NCI-H2227 (cell line): ENCODE measurements at regions not wholly inside any gene's neighbourhood (a gene's known extent, or its start where the extent isn't known, plus 50 kb on each side); places are given as distances from the start of the nearest gene placed in this dataset.
"Not testable (repeated sequence)": the region's sequence is repeated elsewhere in the genome, so short reads cannot be mapped to it uniquely, and the experiment has no call there.

Experiments
- DNase-seq: peaks from one replicate; lab custom pipeline; 2025; ENCODE audit not compliant: unreplicated experiment; lab: John Stamatoyannopoulos, UW

DNA sequence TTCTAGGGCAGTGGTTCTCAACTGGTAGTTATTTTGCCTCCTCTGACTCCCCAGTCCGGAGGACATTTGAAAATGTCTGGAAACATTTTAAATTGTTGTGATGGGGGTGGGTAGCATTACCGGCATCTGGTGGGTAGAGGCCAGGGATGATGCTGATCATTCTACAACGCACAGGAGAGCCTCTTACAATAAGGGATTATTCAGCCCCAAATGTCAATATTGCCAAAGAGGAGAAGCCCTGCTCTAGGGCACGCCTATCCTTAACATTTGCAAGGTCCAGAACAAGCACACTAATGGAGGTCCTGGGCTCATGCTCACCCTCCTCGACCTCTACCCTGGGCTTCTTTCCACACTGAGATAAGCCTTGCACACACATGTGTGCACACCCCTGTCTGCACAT is 106.4 kb downstream of the MINAR1 start:
- DNase-seq = no peak

DNA sequence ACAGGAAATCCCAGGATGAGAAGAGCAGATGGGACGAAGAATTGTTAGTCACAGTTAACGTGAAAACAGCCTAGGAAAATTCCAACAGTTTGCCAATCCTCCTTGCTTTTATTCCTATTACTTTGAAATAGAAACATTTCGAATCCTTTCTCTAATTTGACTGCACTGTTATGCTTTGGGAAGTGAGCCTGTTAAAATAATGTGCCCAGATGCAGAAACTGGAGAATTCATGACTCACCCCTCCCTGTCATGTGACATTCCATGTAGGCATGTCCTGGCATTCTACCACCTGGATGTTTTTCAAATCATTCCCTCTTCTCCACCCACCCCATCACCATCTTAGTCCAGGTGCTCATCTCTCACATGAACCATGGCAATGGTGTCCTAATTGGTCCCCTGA is 107.3 kb downstream of the MINAR1 start:
- no peak for DNase-seq

- DNase-seq = no peak
Observed at GRCh38 chr15:79540551-79540950, 108.4 kb downstream of the MINAR1 start.

- DNase-seq = no peak
Observed at GRCh38 chr15:79541196-79541595, 109.1 kb downstream of the MINAR1 start.

- no peak for DNase-seq
Observed at GRCh38 chr15:79543097-79543496, 111.0 kb downstream of the MINAR1 start.

DNA sequence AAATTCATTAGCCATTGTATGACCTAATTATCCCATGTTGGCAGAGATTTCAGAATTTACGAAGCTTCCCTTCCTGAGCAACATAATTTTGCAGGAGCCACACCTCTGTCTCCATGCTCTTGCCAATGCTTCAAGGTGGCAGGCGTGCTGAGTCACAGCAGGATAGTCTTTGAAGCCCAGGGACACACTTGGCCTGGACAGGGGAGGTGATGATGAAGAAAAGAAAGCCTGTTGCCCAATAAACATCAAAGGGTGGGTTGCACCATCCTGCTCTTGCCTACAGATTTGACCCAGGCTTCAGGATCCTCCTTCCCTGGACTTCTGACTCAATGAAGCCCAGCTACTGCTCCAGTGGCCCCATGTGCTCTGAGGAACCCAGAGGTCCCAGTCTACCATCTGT is 117.1 kb downstream of the MINAR1 start:
- DNase-seq = no peak

- no peak for DNase-seq
Observed at GRCh38 chr15:79560384-79560783, 128.2 kb downstream of the MINAR1 start.

- DNase-seq = no peak
Observed at GRCh38 chr15:79561982-79562381, 129.8 kb downstream of the MINAR1 start.

GRCh38 chr15:79562403-79562815 is 130.3 kb downstream of the MINAR1 start:
- DNase-seq = peak; percentile 28

GRCh38 chr15:79562899-79563298 is 130.8 kb downstream of the MINAR1 start:
- DNase-seq = no peak

- DNase-seq = no peak
Observed at GRCh38 chr15:79570004-79570403, 137.9 kb downstream of the MINAR1 start.

DNA sequence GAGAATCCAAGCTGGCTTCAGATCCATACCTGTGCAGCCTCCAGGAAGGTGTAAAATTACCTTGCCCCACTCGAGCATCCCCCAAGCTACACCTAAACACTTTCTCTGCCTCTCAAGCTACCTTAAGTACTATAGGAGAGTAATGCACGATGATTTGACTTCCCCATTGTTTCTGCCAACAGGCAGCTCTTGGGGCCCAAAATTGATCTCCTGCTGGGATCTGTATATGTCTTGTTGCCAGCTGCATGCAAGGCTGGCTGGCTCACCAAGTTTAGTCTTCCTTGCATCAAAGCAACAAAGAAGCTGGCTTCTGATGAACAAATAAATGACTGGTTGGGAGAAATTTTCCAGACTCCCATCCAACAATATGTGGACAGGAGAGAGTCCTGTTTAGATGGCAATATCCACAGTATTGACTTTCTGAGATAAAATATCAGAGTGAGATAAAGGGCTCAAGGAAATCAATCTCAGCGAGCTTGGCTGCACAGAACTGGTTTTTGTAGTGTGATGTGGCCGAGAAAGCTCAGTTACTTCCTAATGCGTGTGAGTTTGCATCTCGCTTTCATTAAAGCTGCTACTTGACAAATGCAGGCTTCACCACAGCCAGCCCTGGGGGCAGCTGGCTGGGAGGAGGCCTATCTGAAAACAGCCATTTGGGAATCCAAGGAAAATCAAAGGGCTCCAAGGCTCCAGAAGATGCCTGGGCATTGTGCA is 140.7 kb downstream of the MINAR1 start:
- DNase-seq = no peak

- DNase-seq = not testable (repeated sequence)
Observed at GRCh38 chr15:79574431-79575273, 142.5 kb downstream of the MINAR1 start.

GRCh38 chr15:79582650-79583049 is 150.5 kb downstream of the MINAR1 start:
- no peak for DNase-seq

DNA sequence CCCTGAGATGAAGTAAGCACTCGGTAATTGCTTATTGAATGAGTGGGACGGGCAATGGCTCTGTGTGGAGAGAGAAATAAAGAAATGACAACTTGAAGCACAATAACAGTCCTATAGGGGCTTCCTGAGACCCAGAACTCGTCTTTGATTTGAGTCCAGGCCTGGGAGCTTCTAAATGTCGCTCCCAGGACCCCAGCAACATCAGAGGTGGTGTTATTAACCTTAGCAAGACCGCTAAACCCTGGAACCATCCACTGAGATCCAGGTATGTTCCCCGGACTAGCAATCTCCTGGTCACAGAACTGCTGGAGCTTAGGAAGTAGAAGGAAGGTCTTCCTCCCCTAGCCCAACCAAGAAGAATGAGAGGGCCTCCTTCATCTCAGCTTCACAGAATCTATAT is 160.0 kb downstream of the MINAR1 start:
- DNase-seq = no peak

GRCh38 chr15:79593119-79593869 is 161.2 kb downstream of the MINAR1 start:
- peak; percentile 7 for DNase-seq

- no peak for DNase-seq
Observed at GRCh38 chr15:79595306-79595705, 163.2 kb downstream of the MINAR1 start.

DNA sequence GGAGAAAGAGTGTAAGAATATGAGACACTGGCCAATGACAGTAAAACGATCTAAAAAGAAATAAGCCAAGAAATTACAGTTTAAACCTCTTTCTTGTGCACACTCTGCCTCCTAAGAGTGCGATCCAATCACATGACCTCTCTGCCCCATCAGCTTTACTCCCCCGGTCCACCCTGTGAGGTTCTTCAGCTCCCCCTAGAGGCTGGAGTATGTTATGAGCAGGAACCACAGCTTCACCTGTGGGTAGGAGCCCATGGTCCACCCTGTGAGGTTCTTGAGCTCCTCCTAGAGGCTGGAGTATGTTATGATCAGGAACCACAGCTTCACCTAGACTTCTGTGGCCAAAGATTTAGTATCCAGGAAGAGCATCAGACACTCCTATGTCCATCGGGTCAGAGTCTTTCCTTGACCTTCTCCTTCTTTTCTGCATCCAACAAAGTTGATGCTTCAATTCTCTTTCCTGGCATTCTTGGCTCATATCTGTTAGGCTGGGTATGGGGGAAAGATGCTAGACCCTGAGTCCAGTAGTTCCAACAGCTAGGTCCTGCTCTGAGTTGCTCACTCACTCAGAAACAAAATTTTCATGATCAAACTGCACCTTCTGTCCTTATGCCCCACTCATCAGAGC is 164.0 kb downstream of the MINAR1 start:
- DNase-seq = peak; percentile 83

DNA sequence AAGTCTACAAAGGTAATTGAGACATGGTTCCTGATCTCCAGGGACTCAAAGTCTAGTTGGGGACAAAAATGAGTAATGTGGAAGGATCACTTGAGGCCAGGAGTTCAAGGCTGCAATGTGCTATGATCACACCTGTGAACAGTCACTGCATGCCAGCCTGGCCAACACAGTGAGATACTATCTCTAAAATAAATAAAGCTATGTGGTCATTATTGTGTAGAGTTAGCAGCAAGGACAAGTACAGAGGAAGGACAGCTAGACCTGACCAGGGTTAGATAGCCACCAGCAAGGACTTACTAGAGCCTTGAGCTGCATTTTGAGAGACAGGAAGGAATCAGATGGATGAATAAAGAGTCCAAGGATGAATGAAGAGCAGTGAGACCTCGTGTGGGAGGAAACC is 166.5 kb downstream of the MINAR1 start:
- DNase-seq = no peak

DNA sequence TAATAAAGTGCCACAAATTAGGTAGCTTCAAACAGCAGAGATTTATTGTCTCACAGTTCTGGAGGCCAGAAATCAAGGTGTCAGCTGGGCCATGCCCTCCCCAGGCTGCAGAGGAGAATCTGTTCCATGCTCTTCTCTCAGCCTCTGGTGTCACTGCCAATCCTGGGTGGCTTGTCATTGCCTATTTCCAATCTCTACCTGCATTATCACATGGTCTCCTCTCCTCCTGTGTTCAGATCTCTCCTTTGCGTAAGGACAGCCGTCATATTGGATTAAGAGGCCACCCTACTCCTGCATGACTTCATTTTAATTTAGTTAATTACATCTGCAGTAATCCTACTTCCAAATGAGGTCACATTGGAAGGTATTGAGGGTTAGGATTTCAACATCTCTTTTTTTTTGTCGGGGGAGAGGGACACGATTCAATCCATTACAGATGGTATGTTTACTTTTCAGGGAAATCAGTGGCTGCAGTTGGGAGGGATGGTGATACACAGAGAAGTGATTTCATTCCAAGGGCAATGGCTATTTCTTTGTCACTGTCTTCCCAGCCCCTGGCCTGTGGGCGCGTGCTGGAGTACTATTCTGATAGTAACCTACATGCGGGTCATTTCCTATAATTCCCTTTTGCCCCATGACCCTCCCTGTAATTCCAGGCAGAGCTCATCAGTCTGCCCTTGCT is 169.4 kb downstream of the MINAR1 start:
- no peak for DNase-seq

GRCh38 chr15:79602180-79602579 is 170.0 kb downstream of the MINAR1 start:
- DNase-seq = no peak
